ENCODE measurements at regions not wholly inside any gene's neighbourhood (a gene's known extent, or its start where the extent isn't known, plus 50 kb on each side); places are given as distances from the start of the nearest gene placed in this dataset.

DNA sequence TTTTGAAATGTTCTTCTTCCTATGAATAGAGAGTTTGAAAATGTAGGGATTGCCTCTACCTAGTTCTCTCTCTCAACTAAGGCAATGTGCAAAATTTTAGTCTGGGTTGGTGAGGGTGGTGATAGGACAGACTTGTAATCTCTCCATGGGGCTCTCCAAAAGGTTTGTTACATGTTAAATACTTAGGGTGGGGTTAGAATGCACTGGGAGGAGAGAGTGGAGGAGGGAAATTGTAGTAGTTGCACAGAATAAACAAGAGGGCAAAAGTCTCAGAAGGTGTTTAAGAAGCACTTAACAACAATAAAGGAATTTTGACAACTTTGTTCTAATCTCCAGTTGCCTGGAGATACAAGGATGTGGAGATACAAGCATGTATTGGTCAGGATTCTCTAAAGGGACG lies 230.4 kb downstream of the NECTIN3 start:
- 90% methylated on average over 1 of the region's 1 CpG for WGBS
- no peak for DNase-seq (ENCODE audit: low spot score)

DNA sequence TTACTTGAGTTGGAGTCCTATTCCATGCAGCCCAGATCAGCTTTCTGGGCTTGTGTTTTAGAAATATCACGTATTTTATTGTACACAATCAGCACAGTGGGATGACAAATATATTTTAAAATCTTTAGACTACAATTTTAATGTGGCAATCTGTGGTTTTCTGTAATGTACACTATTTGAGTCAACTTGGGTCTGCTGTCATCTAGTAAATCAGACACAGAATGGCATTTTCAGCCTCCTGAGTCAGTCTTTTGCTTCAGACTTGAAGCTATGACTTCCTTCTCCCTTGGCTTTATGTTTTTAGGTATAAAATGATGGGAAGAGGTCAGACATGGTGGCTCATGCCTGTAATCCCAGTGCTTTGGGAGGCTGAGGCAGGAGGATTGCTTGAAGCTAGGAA lies 232.1 kb downstream of the NECTIN3 start:
- DNase-seq (ENCODE audit: low spot score): no peak
- Histone ChIP-seq H3K9ac (ENCODE audit: low read depth in 1 of 2, low read length in 2 of 2) (no peak overlapping the region), H3K9me3 (ENCODE audit: control insufficient read depth in 4 of 4, low read length in 3 of 4) (no peaks in the 10 kb centered on the region), H3K4me1 (ENCODE audit: control insufficient read depth in 4 of 4, insufficient read depth in 4 of 4, low read length in 3 of 4) (no peaks in the 10 kb centered on the region), H3K4me3 (ENCODE audit: low read depth in 1 of 3, low read length in 3 of 3) (no peak overlapping the region), H3K27ac (ENCODE audit: low read depth in 1 of 2, low read length in 2 of 2) (no peak overlapping the region), H3K36me3 (ENCODE audit: control insufficient read depth in 4 of 4, insufficient read depth in 3 of 4, low read depth in 1 of 4, low read length in 3 of 4) (no peaks in the 10 kb centered on the region), H3K27me3 (ENCODE audit: control insufficient read depth in 4 of 4, insufficient read depth in 4 of 4, low read length in 3 of 4) (no peaks in the 10 kb centered on the region)
- 82% methylated on average over 1 of the region's 1 CpG for whole genome bisulfite sequencing
- no peak for TF ChIP-seq HNF4A (conservative IDR thresholded peaks at IDR 0.05)
- no peak for TF ChIP-seq SP1 (IDR thresholded peaks at IDR 0.05)
- TF ChIP-seq, protein P1, sequence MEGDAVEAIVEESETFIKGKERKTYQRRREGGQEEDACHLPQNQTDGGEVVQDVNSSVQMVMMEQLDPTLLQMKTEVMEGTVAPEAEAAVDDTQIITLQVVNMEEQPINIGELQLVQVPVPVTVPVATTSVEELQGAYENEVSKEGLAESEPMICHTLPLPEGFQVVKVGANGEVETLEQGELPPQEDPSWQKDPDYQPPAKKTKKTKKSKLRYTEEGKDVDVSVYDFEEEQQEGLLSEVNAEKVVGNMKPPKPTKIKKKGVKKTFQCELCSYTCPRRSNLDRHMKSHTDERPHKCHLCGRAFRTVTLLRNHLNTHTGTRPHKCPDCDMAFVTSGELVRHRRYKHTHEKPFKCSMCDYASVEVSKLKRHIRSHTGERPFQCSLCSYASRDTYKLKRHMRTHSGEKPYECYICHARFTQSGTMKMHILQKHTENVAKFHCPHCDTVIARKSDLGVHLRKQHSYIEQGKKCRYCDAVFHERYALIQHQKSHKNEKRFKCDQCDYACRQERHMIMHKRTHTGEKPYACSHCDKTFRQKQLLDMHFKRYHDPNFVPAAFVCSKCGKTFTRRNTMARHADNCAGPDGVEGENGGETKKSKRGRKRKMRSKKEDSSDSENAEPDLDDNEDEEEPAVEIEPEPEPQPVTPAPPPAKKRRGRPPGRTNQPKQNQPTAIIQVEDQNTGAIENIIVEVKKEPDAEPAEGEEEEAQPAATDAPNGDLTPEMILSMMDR (IDR thresholded peaks at IDR 0.05; ENCODE audit: low read depth, low read length, missing input control): no peak
- TF ChIP-seq, protein P2, sequence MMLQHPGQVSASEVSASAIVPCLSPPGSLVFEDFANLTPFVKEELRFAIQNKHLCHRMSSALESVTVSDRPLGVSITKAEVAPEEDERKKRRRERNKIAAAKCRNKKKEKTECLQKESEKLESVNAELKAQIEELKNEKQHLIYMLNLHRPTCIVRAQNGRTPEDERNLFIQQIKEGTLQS (IDR thresholded peaks at IDR 0.05): no peak
- TF ChIP-seq NR2F2 (IDR thresholded peaks at IDR 0.05): no peak
- TF ChIP-seq FOXA2 (IDR thresholded peaks at IDR 0.05): no peak
- TF ChIP-seq EGR1 (IDR thresholded peaks at IDR 0.05; ENCODE audit: low read depth in 2 of 2): no peak
- TF ChIP-seq, protein P3, sequence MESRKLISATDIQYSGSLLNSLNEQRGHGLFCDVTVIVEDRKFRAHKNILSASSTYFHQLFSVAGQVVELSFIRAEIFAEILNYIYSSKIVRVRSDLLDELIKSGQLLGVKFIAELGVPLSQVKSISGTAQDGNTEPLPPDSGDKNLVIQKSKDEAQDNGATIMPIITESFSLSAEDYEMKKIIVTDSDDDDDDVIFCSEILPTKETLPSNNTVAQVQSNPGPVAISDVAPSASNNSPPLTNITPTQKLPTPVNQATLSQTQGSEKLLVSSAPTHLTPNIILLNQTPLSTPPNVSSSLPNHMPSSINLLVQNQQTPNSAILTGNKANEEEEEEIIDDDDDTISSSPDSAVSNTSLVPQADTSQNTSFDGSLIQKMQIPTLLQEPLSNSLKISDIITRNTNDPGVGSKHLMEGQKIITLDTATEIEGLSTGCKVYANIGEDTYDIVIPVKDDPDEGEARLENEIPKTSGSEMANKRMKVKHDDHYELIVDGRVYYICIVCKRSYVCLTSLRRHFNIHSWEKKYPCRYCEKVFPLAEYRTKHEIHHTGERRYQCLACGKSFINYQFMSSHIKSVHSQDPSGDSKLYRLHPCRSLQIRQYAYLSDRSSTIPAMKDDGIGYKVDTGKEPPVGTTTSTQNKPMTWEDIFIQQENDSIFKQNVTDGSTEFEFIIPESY (IDR thresholded peaks at IDR 0.05): no peak

More for the DNA sequence above, 230.4 kb downstream of the NECTIN3 start:
- Histone ChIP-seq H3K9me3 (ENCODE audit: control insufficient read depth in 4 of 4, low read length in 3 of 4) (no peaks in the 10 kb centered on the region), H3K27me3 (ENCODE audit: control insufficient read depth in 4 of 4, insufficient read depth in 4 of 4, low read length in 3 of 4) (no peaks in the 10 kb centered on the region), H3K36me3 (ENCODE audit: control insufficient read depth in 4 of 4, insufficient read depth in 3 of 4, low read depth in 1 of 4, low read length in 3 of 4) (no peaks in the 10 kb centered on the region), H3K4me3 (ENCODE audit: low read depth in 1 of 3, low read length in 3 of 3) (no peak overlapping the region), H3K27ac (ENCODE audit: low read depth in 1 of 2, low read length in 2 of 2) (no peak overlapping the region), H3K4me1 (ENCODE audit: control insufficient read depth in 4 of 4, insufficient read depth in 4 of 4, low read length in 3 of 4) (no peaks in the 10 kb centered on the region), H3K9ac (ENCODE audit: low read depth in 1 of 2, low read length in 2 of 2) (no peak overlapping the region)
- TF ChIP-seq RAD21 (IDR thresholded peaks at IDR 0.05) (no peak), FOXA2 (IDR thresholded peaks at IDR 0.05) (no peak), NR2F2 (IDR thresholded peaks at IDR 0.05) (no peak), TAF1 (conservative IDR thresholded peaks at IDR 0.05) (no peak), HNF4A (conservative IDR thresholded peaks at IDR 0.05) (no peak), HNF4G (IDR thresholded peaks at IDR 0.05) (no peak), GABPA (IDR thresholded peaks at IDR 0.05 in 1 of 2, conservative IDR thresholded peaks at IDR 0.05 in 1 of 2) (no peak), SP1 (IDR thresholded peaks at IDR 0.05) (no peak), RXRA (IDR thresholded peaks at IDR 0.05) (no peak), FOXA1 (IDR thresholded peaks at IDR 0.05) (no peak), YY1 (IDR thresholded peaks at IDR 0.05) (no peak), JUND (IDR thresholded peaks at IDR 0.05) (no peak), EGR1 (IDR thresholded peaks at IDR 0.05; ENCODE audit: low read depth in 2 of 2) (no peak)
- TF ChIP-seq, protein P1 (IDR thresholded peaks at IDR 0.05; ENCODE audit: low read depth, low read length, missing input control): no peak
- TF ChIP-seq, protein P3 (IDR thresholded peaks at IDR 0.05): no peak
- TF ChIP-seq, protein P2 (IDR thresholded peaks at IDR 0.05): no peak
- TF ChIP-seq, protein P4, sequence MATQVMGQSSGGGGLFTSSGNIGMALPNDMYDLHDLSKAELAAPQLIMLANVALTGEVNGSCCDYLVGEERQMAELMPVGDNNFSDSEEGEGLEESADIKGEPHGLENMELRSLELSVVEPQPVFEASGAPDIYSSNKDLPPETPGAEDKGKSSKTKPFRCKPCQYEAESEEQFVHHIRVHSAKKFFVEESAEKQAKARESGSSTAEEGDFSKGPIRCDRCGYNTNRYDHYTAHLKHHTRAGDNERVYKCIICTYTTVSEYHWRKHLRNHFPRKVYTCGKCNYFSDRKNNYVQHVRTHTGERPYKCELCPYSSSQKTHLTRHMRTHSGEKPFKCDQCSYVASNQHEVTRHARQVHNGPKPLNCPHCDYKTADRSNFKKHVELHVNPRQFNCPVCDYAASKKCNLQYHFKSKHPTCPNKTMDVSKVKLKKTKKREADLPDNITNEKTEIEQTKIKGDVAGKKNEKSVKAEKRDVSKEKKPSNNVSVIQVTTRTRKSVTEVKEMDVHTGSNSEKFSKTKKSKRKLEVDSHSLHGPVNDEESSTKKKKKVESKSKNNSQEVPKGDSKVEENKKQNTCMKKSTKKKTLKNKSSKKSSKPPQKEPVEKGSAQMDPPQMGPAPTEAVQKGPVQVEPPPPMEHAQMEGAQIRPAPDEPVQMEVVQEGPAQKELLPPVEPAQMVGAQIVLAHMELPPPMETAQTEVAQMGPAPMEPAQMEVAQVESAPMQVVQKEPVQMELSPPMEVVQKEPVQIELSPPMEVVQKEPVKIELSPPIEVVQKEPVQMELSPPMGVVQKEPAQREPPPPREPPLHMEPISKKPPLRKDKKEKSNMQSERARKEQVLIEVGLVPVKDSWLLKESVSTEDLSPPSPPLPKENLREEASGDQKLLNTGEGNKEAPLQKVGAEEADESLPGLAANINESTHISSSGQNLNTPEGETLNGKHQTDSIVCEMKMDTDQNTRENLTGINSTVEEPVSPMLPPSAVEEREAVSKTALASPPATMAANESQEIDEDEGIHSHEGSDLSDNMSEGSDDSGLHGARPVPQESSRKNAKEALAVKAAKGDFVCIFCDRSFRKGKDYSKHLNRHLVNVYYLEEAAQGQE (IDR thresholded peaks at IDR 0.05): no peak
- TF ChIP-seq, protein P5, sequence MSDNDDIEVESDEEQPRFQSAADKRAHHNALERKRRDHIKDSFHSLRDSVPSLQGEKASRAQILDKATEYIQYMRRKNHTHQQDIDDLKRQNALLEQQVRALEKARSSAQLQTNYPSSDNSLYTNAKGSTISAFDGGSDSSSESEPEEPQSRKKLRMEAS (IDR thresholded peaks at IDR 0.05): no peak
